NB4 (cell line): ENCODE measurements at regions not wholly inside any gene's neighbourhood (a gene's known extent, or its start where the extent isn't known, plus 50 kb on each side); places are given as distances from the start of the nearest gene placed in this dataset.

Source experiments
- DNase-seq: peaks from one replicate; pipeline ENCODE4 v3.0.0; 2010; ENCODE audit warnings: low read depth
- H3K4me3 ChIP-seq: one replicate; pipeline ENCODE4 v1.5.1; 2011; ENCODE audit warnings: mild to moderate bottlenecking, low read depth, low read length, moderate library complexity
- MAX ChIP-seq: IDR thresholded peaks from 2 replicates; pipeline ENCODE4 v1.6.1; 2011; ENCODE audit warnings: low read depth, low read length
- MYC ChIP-seq: IDR thresholded peaks from 2 replicates; pipeline ENCODE4 v1.6.1; 2011; ENCODE audit warnings: low read depth, low read length
- POLR2A ChIP-seq: IDR thresholded peaks from 2 replicates; pipeline ENCODE4 v1.6.1; 2011; ENCODE audit warnings: mild to moderate bottlenecking; ENCODE audit not compliant: insufficient read length; ENCODE audit errors: extremely low read depth
- TF ChIP-seq, protein P1 (sequence below): IDR thresholded peaks from one replicate; pipeline ENCODE4 v1.5.1; 2012; ENCODE audit warnings: low read depth, low read length

- no peak for TF ChIP-seq MAX
- no peak for TF ChIP-seq MYC
- TF ChIP-seq, protein P1, sequence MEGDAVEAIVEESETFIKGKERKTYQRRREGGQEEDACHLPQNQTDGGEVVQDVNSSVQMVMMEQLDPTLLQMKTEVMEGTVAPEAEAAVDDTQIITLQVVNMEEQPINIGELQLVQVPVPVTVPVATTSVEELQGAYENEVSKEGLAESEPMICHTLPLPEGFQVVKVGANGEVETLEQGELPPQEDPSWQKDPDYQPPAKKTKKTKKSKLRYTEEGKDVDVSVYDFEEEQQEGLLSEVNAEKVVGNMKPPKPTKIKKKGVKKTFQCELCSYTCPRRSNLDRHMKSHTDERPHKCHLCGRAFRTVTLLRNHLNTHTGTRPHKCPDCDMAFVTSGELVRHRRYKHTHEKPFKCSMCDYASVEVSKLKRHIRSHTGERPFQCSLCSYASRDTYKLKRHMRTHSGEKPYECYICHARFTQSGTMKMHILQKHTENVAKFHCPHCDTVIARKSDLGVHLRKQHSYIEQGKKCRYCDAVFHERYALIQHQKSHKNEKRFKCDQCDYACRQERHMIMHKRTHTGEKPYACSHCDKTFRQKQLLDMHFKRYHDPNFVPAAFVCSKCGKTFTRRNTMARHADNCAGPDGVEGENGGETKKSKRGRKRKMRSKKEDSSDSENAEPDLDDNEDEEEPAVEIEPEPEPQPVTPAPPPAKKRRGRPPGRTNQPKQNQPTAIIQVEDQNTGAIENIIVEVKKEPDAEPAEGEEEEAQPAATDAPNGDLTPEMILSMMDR, result no peak
- no peak for TF ChIP-seq POLR2A
- DNase-seq, result no peak
- no peak overlapping the region for H3K4me3 ChIP-seq
Measured at GRCh38 chr4:123643691-123644090, 247.1 kb downstream of the SPRY1 start.

DNA sequence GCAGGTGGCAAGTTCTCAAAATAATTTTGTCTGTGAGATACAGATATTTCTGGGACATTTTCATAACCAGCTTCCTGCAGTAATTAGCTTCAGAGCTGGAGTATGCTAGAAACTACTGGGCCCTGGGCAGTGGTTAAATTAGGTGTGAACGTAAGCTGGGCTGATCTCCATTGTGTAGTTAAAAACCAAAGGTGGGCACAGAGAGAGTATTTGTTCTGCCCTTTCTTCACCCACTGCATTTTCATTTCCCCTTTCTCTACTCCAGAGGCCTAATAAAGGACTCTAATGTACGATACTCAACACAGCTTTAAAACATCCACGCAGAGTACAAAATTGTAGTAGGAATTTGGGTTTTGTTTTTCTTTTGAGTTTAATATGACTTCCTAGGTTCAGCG lies 252.7 kb downstream of the SPRY1 start:
- no peak for DNase-seq
- H3K4me3 ChIP-seq, result no peak overlapping the region

DNA sequence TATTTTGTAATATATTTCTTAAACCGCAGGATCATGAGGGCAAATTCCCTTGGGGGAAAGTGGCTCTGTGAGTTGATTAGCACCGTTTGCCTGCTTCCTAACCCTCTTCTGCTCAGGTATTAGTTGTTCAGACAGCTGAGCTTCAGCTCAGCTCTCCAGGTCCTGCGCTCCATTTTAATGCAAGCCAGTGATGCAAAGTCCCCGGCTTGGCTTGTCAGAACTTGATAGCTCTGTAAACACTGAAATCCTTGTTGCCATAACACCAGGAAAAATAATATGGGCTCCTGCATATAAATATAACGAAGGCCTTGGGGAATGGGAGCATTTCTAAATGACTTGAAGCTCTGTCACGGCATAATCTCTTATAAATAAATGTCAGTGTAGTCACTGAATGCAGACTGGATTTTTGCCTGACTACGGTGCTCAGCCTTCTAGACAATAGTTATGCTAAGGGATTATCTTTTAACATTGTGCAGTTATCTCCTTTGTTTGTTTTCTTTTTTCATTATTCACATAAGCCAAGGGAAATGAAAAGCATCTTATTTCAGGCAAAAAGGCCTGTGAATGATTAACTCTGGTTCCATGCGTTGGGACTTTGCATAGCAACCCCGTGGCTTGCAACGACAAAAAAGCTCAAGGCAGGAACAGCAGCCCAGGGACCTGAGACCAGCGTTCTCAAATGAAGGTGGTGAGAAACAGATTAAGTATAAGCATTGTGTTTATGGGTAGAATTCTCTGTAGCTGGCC lies 253.2 kb downstream of the SPRY1 start:
- DNase-seq, result peak; percentile 77
- TF ChIP-seq MAX (no peak), MYC (no peak), POLR2A (no peak)
- TF ChIP-seq, protein P1, result no peak

More for the DNA sequence above, 252.7 kb downstream of the SPRY1 start:
- TF ChIP-seq MAX, result no peak
- no peak for TF ChIP-seq POLR2A
- TF ChIP-seq, protein P1, result no peak
- no peak for TF ChIP-seq MYC

GRCh38 chr4:123651066-123651465 lies 254.5 kb downstream of the SPRY1 start:
- no peak overlapping the region for H3K4me3 ChIP-seq
- DNase-seq, result no peak
- TF ChIP-seq, protein P1, result no peak
- no peak for TF ChIP-seq MAX
- TF ChIP-seq POLR2A, result no peak
- no peak for TF ChIP-seq MYC

More for the DNA sequence above, 253.2 kb downstream of the SPRY1 start:
- no peak overlapping the region for H3K4me3 ChIP-seq

DNA sequence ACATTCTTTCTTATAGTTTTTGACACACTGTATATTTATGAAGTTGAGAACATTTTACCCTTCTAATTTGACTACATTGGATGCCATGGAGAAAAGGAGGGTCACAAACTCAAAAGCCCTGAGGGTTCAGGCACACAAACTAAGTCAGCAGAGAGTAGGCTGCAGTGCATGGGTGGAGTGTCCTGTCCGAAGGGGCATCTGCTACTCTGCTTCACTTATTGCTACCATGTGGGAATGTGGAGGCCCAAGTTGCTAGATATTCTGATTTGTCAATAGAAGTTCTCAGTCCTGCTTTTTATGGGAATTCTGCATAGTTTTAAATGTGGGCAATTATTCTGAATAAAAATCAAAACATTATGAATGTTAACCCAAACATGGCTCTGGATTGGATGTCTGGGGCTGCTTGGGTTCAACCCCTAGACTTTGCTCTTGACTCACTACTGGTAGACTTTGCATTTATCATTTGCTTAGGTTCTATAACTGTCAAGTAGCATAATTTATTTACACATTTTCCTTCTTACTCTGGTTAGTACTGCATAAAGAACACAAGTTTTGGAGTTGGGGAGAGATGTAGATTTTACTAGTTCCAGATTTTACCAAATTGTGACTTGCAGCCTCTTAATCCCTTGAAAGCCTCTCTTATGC lies 255.1 kb downstream of the SPRY1 start:
- DNase-seq, result no peak
- TF ChIP-seq, protein P1, result no peak
- TF ChIP-seq MAX, result no peak
- TF ChIP-seq POLR2A, result no peak
- TF ChIP-seq MYC, result no peak

More for the DNA sequence above, 255.1 kb downstream of the SPRY1 start:
- no peak overlapping the region for H3K4me3 ChIP-seq
